Neural progenitor cell (in vitro differentiated cells): ENCODE measurements at regions not wholly inside any gene's neighbourhood (a gene's known extent, or its start where the extent isn't known, plus 50 kb on each side); places are given as distances from the start of the nearest gene placed in this dataset.

ENCODE experiments used
- DNase-seq: peaks from one replicate; pipeline ENCODE4 v3.0.0-alpha.2; 2016; ENCODE audit warnings: low spot score
- H2AFZ ChIP-seq: fragments of 200-600 bp; sonication (generic); replicated peaks from 2 replicates; pipeline ENCODE4 v1.6.1; 2016; ENCODE audit warnings: antibody characterized with exemption
- H3F3A ChIP-seq: fragments of 200-600 bp; sonication (generic); 2 replicates; pipeline ENCODE4 v1.6.1; 2016; ENCODE audit warnings: antibody characterized with exemption, low read depth
- H3K27ac ChIP-seq: fragments of 200-600 bp; sonication (generic); 2 replicates; pipeline ENCODE4 v1.5.1; 2016; ENCODE audit warnings: mild to moderate bottlenecking
- H3K27me3 ChIP-seq: fragments of 200-600 bp; sonication (generic); 2 replicates; pipeline ENCODE4 v1.6.1; 2016; ENCODE audit warnings: mild to moderate bottlenecking, moderate library complexity
- H3K36me3 ChIP-seq: fragments of 200-600 bp; sonication (generic); 2 replicates; pipeline ENCODE4 v1.5.1; 2016
- H3K4me1 ChIP-seq: fragments of 200-600 bp; sonication (generic); 2 replicates; pipeline ENCODE4 v1.6.1; 2016; ENCODE audit warnings: mixed run types
- H3K4me2 ChIP-seq: fragments of 200-600 bp; sonication (generic); 2 replicates; pipeline ENCODE4 v1.6.1; 2016
- H3K4me3 ChIP-seq: fragments of 200-600 bp; sonication (generic); 2 replicates; pipeline ENCODE4 v1.5.1; 2016
- H3K79me2 ChIP-seq: fragments of 200-600 bp; sonication (generic); 2 replicates; pipeline ENCODE4 v1.6.1; 2016; ENCODE audit warnings: low read depth
- H3K9ac ChIP-seq: fragments of 200-600 bp; sonication (generic); 2 replicates; pipeline ENCODE4 v1.6.1; 2016
- H3K9me3 ChIP-seq: fragments of 200-600 bp; sonication (generic); 2 replicates; pipeline ENCODE4 v1.5.1; 2016; ENCODE audit warnings: low read depth
- H4K20me1 ChIP-seq: fragments of 200-600 bp; sonication (generic); 2 replicates; pipeline ENCODE4 v1.6.1; 2016; ENCODE audit warnings: low read depth
- H3K27ac Mint-ChIP-seq: 3 replicates; pipeline ENCODE4 v1.8.0; 2021; ENCODE audit warnings: mixed read lengths
- H3K27me3 Mint-ChIP-seq: 2 replicates; pipeline ENCODE4 v1.8.0; 2022; ENCODE audit warnings: low read depth, mild to moderate bottlenecking, inconsistent platforms, moderate library complexity, mixed read lengths; ENCODE audit not compliant: insufficient read depth
- H3K36me3 Mint-ChIP-seq: 3 replicates; pipeline ENCODE4 v1.8.0; 2021; ENCODE audit warnings: mixed read lengths
- H3K4me1 Mint-ChIP-seq: 3 replicates; pipeline ENCODE4 v1.8.0; 2021; ENCODE audit warnings: mixed read lengths
- H3K4me3 Mint-ChIP-seq: 3 replicates; pipeline ENCODE4 v1.8.0; 2021; ENCODE audit warnings: mild to moderate bottlenecking, moderate library complexity, mixed read lengths
- H3K9me3 Mint-ChIP-seq: 3 replicates; pipeline ENCODE4 v1.8.0; 2020; ENCODE audit warnings: mixed read lengths
- EZH2 ChIP-seq: fragments of 200-600 bp; sonication (generic); IDR thresholded peaks from 2 replicates; pipeline ENCODE4 v1.6.1; 2017; ENCODE audit warnings: antibody characterized with exemption, mild to moderate bottlenecking, moderate library complexity
- EZH2phosphoT487 ChIP-seq: fragments of 200-600 bp; sonication (generic); IDR thresholded peaks from 2 replicates; pipeline ENCODE4 v1.6.1; 2017; ENCODE audit warnings: antibody characterized with exemption
- TF ChIP-seq, protein P1 (sequence below): fragments of 200-600 bp; sonication (generic); IDR thresholded peaks from 2 replicates; pipeline ENCODE4 v1.5.1; 2017; ENCODE audit warnings: antibody characterized with exemption, mild to moderate bottlenecking

DNA sequence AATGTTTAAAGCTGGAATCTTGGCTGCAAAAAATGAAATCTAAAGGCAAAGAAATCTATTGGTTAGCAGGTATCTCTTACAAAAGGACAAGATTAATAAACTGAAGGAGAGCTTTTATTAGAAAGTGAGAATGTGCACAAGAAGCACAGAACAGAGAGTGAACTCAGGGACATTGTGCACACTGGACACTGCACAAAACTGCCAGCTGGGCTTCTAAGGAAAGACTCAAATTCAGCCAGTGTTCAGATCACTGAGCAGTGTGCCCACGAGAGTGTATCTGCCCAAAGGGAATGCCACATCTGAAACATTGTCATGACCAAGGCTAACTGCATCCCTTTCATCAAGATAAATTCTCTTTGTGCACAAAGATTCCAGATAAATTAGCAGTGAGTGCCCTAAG is 129.7 kb upstream of the KCNH7 start:
- no peaks in the 10 kb centered on the region for H3K36me3 ChIP-seq
- no peak overlapping the region for H3K27ac ChIP-seq
- TF ChIP-seq EZH2 (no peak), EZH2phosphoT487 (no peak)
- TF ChIP-seq, protein P1, sequence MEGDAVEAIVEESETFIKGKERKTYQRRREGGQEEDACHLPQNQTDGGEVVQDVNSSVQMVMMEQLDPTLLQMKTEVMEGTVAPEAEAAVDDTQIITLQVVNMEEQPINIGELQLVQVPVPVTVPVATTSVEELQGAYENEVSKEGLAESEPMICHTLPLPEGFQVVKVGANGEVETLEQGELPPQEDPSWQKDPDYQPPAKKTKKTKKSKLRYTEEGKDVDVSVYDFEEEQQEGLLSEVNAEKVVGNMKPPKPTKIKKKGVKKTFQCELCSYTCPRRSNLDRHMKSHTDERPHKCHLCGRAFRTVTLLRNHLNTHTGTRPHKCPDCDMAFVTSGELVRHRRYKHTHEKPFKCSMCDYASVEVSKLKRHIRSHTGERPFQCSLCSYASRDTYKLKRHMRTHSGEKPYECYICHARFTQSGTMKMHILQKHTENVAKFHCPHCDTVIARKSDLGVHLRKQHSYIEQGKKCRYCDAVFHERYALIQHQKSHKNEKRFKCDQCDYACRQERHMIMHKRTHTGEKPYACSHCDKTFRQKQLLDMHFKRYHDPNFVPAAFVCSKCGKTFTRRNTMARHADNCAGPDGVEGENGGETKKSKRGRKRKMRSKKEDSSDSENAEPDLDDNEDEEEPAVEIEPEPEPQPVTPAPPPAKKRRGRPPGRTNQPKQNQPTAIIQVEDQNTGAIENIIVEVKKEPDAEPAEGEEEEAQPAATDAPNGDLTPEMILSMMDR = no peak
- Mint-ChIP-seq H3K9me3 (no peaks in the 10 kb centered on the region), H3K36me3 (no peaks in the 10 kb centered on the region), H3K4me3 (no peak overlapping the region), H3K27ac (no peak overlapping the region), H3K4me1 (peaks cover 13% of the 10 kb centered on the region), H3K27me3 (no peaks in the 10 kb centered on the region)
- no peak overlapping the region for H3K9ac ChIP-seq
- H3K27me3 ChIP-seq = no peaks in the 10 kb centered on the region
- no peak overlapping the region for H2AFZ ChIP-seq
- H3K4me2 ChIP-seq = no peak overlapping the region
- no peaks in the 10 kb centered on the region for H3K4me1 ChIP-seq
- DNase-seq = no peak
- no peaks in the 10 kb centered on the region for H3K79me2 ChIP-seq
- H3K9me3 ChIP-seq = no peaks in the 10 kb centered on the region
- no peaks in the 10 kb centered on the region for H4K20me1 ChIP-seq
- no peak overlapping the region for H3K4me3 ChIP-seq
- H3F3A ChIP-seq = no peaks in the 10 kb centered on the region

DNA sequence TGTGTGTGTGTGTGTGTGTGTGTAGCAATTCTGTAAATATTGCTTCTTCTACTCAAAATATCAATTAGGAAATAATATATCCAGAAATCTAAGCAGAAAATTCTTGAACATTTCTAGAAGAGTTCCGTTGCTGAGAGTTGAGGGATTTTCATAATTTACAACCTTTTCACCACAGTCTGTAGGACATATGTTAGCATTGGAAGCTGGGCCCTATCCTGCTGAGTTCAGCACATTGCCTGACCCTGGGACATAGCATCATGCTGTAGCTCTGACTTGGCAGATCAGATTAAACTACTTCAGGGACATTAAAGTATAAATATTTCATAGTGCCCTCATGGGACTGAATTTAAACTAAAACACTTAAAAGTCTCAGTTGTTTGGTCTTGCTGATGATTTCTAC is 129.2 kb upstream of the KCNH7 start:
- Histone ChIP-seq H3K4me2 (no peak overlapping the region), H3K27me3 (no peaks in the 10 kb centered on the region), H3F3A (no peaks in the 10 kb centered on the region), H3K36me3 (no peaks in the 10 kb centered on the region), H3K4me1 (no peaks in the 10 kb centered on the region), H3K9me3 (no peaks in the 10 kb centered on the region), H3K9ac (no peak overlapping the region), H4K20me1 (no peaks in the 10 kb centered on the region), H3K27ac (no peak overlapping the region), H3K4me3 (no peak overlapping the region), H3K79me2 (no peaks in the 10 kb centered on the region), H2AFZ (no peak overlapping the region)
- no peak overlapping the region for H3K4me3 Mint-ChIP-seq
- H3K36me3 Mint-ChIP-seq = no peaks in the 10 kb centered on the region
- peaks cover 13% of the 10 kb centered on the region for H3K4me1 Mint-ChIP-seq
- no peaks in the 10 kb centered on the region for H3K9me3 Mint-ChIP-seq
- no peak for DNase-seq
- TF ChIP-seq, protein P1 = no peak
- no peak for TF ChIP-seq EZH2
- TF ChIP-seq EZH2phosphoT487 = no peak
- H3K27ac Mint-ChIP-seq = peak overlapping the region; percentile 55
- no peaks in the 10 kb centered on the region for H3K27me3 Mint-ChIP-seq

DNA sequence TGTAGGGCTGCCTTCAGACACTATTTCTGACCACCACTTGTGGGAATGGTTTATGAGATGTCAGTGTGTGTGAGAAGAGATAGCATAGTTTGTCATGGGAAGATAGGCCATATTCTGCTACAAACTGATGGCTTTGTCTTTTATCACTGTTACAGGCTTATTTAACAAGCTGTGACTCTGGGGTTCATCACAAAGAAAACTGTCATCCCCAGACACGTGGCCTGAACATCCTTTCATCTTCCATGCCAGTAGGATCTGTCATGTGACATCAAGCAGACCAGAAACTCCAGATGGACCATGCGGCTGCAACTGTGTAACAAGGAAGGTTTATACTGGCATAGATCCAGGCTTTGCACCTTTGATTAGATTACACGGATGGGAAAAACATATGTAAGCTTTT is 128.6 kb upstream of the KCNH7 start:
- H3K9me3 Mint-ChIP-seq = no peaks in the 10 kb centered on the region
- no peaks in the 10 kb centered on the region for H3K4me1 ChIP-seq
- peak overlapping the region; percentile 55 for H2AFZ ChIP-seq
- H3K27me3 Mint-ChIP-seq = no peaks in the 10 kb centered on the region
- peaks cover 13% of the 10 kb centered on the region for H3K4me1 Mint-ChIP-seq
- no peaks in the 10 kb centered on the region for H4K20me1 ChIP-seq
- no peak overlapping the region for H3K4me2 ChIP-seq
- no peak overlapping the region for H3K4me3 ChIP-seq
- no peaks in the 10 kb centered on the region for H3K9me3 ChIP-seq
- H3K9ac ChIP-seq = no peak overlapping the region
- H3K4me3 Mint-ChIP-seq = no peak overlapping the region
- no peaks in the 10 kb centered on the region for H3K27me3 ChIP-seq
- no peak for DNase-seq
- no peaks in the 10 kb centered on the region for H3F3A ChIP-seq
- TF ChIP-seq, protein P1 = no peak
- no peak for TF ChIP-seq EZH2phosphoT487
- no peak for TF ChIP-seq EZH2
- H3K27ac Mint-ChIP-seq = no peak overlapping the region
- H3K79me2 ChIP-seq = no peaks in the 10 kb centered on the region
- no peak overlapping the region for H3K27ac ChIP-seq
- H3K36me3 Mint-ChIP-seq = no peaks in the 10 kb centered on the region
- no peaks in the 10 kb centered on the region for H3K36me3 ChIP-seq
